ENCODE measurements at regions not wholly inside any gene's neighbourhood (a gene's known extent, or its start where the extent isn't known, plus 50 kb on each side); places are given as distances from the start of the nearest gene placed in this dataset.

- H3K79me2 ChIP-seq (ENCODE audit: low read length): no peaks in the 10 kb centered on the region
- no peak overlapping the region for H3K27ac ChIP-seq (ENCODE audit: low read length)
- no peaks in the 10 kb centered on the region for H4K20me1 ChIP-seq (ENCODE audit: low read length)
- H3K27me3 ChIP-seq (ENCODE audit: low read length): no peaks in the 10 kb centered on the region
- no TSS peak for BruUV-seq (replicated peaks)
- no peaks in the 10 kb centered on the region for H3K4me1 ChIP-seq (ENCODE audit: insufficient read depth, low read length)
- no peak for TF ChIP-seq EZH2 (IDR thresholded peaks at IDR 0.05; ENCODE audit: low read length, unreplicated experiment)
- TF ChIP-seq EZH2phosphoT487 (IDR thresholded peaks at IDR 0.05; ENCODE audit: borderline replicate concordance, low read length): no peak
- TF ChIP-seq CTCF (conservative IDR thresholded peaks at IDR 0.05; ENCODE audit: low read depth, low read length): no peak
- H3K9me3 ChIP-seq (ENCODE audit: low read length): no peaks in the 10 kb centered on the region
- ChIA-PET CTCF (no interaction called here), POLR2A (ENCODE audit: unreplicated experiment) (no interaction called here)
- ATAC-seq: no peak
- H3K9ac ChIP-seq (ENCODE audit: low read length): no peak overlapping the region
- H3K4me3 ChIP-seq (ENCODE audit: low read length): no peak overlapping the region
- H3F3A ChIP-seq (ENCODE audit: low read length, unreplicated experiment): no peaks in the 10 kb centered on the region
- intact Hi-C loops (cut with micrococcal nuclease): no loop called here
- no peak overlapping the region for H2AFZ ChIP-seq (ENCODE audit: low read length)
- DNase-seq: no peak
- no peaks in the 10 kb centered on the region for H3K36me3 ChIP-seq (ENCODE audit: low read depth, low read length)
- H3K4me2 ChIP-seq (ENCODE audit: low read length): no peak overlapping the region
- no peaks in the 10 kb centered on the region for H3K9me2 ChIP-seq (replicated peaks; ENCODE audit: low read length)
Measured at GRCh38 chr6:130565696-130566095, 199.9 kb downstream of the TMEM200A start.

GRCh38 chr6:130574146-130574545, 208.3 kb downstream of the TMEM200A start:
- no peaks in the 10 kb centered on the region for H3F3A ChIP-seq (ENCODE audit: low read length, unreplicated experiment)
- no peak overlapping the region for H3K9ac ChIP-seq (ENCODE audit: low read length)
- H3K36me3 ChIP-seq (ENCODE audit: low read depth, low read length): no peaks in the 10 kb centered on the region
- no peak overlapping the region for H3K27ac ChIP-seq (ENCODE audit: low read length)
- no peaks in the 10 kb centered on the region for H4K20me1 ChIP-seq (ENCODE audit: low read length)
- no peaks in the 10 kb centered on the region for H3K9me3 ChIP-seq (ENCODE audit: low read length)
- no peaks in the 10 kb centered on the region for H3K9me2 ChIP-seq (replicated peaks; ENCODE audit: low read length)
- no peak overlapping the region for H3K4me2 ChIP-seq (ENCODE audit: low read length)
- CTCF ChIA-PET: no interaction called here
- DNase-seq (no peak), ATAC-seq (no peak)
- intact Hi-C loops (cut with micrococcal nuclease): no loop called here
- no peak overlapping the region for H3K4me3 ChIP-seq (ENCODE audit: low read length)
- H3K4me1 ChIP-seq (ENCODE audit: insufficient read depth, low read length): no peaks in the 10 kb centered on the region
- no peak overlapping the region for H2AFZ ChIP-seq (ENCODE audit: low read length)
- TF ChIP-seq EZH2 (IDR thresholded peaks at IDR 0.05; ENCODE audit: low read length, unreplicated experiment): no peak
- TF ChIP-seq CTCF (conservative IDR thresholded peaks at IDR 0.05; ENCODE audit: low read depth, low read length): no peak
- no peak for TF ChIP-seq EZH2phosphoT487 (IDR thresholded peaks at IDR 0.05; ENCODE audit: borderline replicate concordance, low read length)
- H3K79me2 ChIP-seq (ENCODE audit: low read length): no peaks in the 10 kb centered on the region
- POLR2A ChIA-PET (ENCODE audit: unreplicated experiment): no interaction called here
- no peaks in the 10 kb centered on the region for H3K27me3 ChIP-seq (ENCODE audit: low read length)
- BruUV-seq (replicated peaks): no TSS peak

- Histone ChIP-seq H2AFZ (ENCODE audit: low read length) (no peak overlapping the region), H3K9me3 (ENCODE audit: low read length) (no peaks in the 10 kb centered on the region)
- intact Hi-C loops (cut with micrococcal nuclease): no loop called here
Measured at GRCh38 chr6:130575557-130575956, 209.7 kb downstream of the TMEM200A start.

More at GRCh38 chr6:130575557-130575956, 209.7 kb downstream of the TMEM200A start:
- Histone ChIP-seq H3K9ac (ENCODE audit: low read length) (no peak overlapping the region), H3K4me2 (ENCODE audit: low read length) (no peak overlapping the region), H4K20me1 (ENCODE audit: low read length) (no peaks in the 10 kb centered on the region), H3K27me3 (ENCODE audit: low read length) (no peaks in the 10 kb centered on the region), H3K79me2 (ENCODE audit: low read length) (no peaks in the 10 kb centered on the region), H3K9me2 (replicated peaks; ENCODE audit: low read length) (no peaks in the 10 kb centered on the region), H3F3A (ENCODE audit: low read length, unreplicated experiment) (no peaks in the 10 kb centered on the region), H3K4me1 (ENCODE audit: insufficient read depth, low read length) (no peaks in the 10 kb centered on the region), H3K27ac (ENCODE audit: low read length) (no peak overlapping the region), H3K4me3 (ENCODE audit: low read length) (no peak overlapping the region), H3K36me3 (ENCODE audit: low read depth, low read length) (no peaks in the 10 kb centered on the region)
- no TSS peak for BruUV-seq (replicated peaks)
- ChIA-PET POLR2A (ENCODE audit: unreplicated experiment) (no interaction called here), CTCF (no interaction called here)
- no peak for DNase-seq
- ATAC-seq: no peak
- TF ChIP-seq EZH2phosphoT487 (IDR thresholded peaks at IDR 0.05; ENCODE audit: borderline replicate concordance, low read length): no peak
- TF ChIP-seq CTCF (conservative IDR thresholded peaks at IDR 0.05; ENCODE audit: low read depth, low read length): no peak
- TF ChIP-seq EZH2 (IDR thresholded peaks at IDR 0.05; ENCODE audit: low read length, unreplicated experiment): no peak

Data from PC-3 (cell line).